ENCODE measurements at regions not wholly inside any gene's neighbourhood (a gene's known extent, or its start where the extent isn't known, plus 50 kb on each side); places are given as distances from the start of the nearest gene placed in this dataset.

- TF ChIP-seq CTCF (IDR thresholded peaks at IDR 0.05; ENCODE audit: low read depth, low read length) (no peak), EZH2phosphoT487 (IDR thresholded peaks at IDR 0.05; ENCODE audit: low read depth) (no peak)
Observed at GRCh38 chr2:59307196-59307595, 1066.1 kb upstream of the FANCL start.

All from OCI-LY3 (cell line).